ENCODE measurements at regions not wholly inside any gene's neighbourhood (a gene's known extent, or its start where the extent isn't known, plus 50 kb on each side); places are given as distances from the start of the nearest gene placed in this dataset.

DNA sequence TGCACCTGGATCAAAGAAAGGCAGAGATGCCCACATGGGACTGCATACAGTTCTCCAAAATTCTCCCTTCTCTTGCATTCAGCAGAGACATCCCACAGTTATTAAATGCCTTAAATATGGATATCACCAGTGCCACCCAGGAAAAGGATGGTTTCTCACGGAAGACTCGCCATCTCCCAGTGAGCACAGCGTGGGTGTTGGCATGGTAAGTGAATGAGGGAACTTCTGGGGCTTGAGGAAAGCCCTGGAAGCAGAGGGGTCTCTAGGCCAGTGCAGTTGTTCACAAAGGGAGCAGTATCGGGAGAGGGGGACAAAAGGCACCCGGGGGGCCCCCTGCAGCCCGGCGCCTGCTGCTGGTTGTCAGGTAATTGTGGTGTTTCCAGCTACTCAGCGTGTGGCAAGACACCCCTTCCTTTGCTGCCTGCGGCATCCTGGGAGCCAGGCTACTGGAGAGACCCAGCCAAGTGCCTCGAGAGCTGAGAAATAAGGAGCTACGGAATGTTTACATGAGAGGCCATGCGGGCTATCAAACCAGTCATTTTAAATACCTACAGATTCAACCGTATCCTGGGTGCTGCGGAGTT, 125.4 kb downstream of the PXDC1 start:
- Mint-ChIP-seq H3K4me1 (peaks cover 48% of the 10 kb centered on the region), H3K9me3 (no peaks in the 10 kb centered on the region), H3K36me3 (ENCODE audit: low read depth) (no peaks in the 10 kb centered on the region), H3K27me3 (ENCODE audit: insufficient read depth, low read depth, poor library complexity) (peaks cover 15% of the 10 kb centered on the region), H3K27ac (no peak overlapping the region), H3K4me3 (no peak overlapping the region)
- TF ChIP-seq, protein P1, sequence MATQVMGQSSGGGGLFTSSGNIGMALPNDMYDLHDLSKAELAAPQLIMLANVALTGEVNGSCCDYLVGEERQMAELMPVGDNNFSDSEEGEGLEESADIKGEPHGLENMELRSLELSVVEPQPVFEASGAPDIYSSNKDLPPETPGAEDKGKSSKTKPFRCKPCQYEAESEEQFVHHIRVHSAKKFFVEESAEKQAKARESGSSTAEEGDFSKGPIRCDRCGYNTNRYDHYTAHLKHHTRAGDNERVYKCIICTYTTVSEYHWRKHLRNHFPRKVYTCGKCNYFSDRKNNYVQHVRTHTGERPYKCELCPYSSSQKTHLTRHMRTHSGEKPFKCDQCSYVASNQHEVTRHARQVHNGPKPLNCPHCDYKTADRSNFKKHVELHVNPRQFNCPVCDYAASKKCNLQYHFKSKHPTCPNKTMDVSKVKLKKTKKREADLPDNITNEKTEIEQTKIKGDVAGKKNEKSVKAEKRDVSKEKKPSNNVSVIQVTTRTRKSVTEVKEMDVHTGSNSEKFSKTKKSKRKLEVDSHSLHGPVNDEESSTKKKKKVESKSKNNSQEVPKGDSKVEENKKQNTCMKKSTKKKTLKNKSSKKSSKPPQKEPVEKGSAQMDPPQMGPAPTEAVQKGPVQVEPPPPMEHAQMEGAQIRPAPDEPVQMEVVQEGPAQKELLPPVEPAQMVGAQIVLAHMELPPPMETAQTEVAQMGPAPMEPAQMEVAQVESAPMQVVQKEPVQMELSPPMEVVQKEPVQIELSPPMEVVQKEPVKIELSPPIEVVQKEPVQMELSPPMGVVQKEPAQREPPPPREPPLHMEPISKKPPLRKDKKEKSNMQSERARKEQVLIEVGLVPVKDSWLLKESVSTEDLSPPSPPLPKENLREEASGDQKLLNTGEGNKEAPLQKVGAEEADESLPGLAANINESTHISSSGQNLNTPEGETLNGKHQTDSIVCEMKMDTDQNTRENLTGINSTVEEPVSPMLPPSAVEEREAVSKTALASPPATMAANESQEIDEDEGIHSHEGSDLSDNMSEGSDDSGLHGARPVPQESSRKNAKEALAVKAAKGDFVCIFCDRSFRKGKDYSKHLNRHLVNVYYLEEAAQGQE (IDR thresholded peaks at IDR 0.05; ENCODE audit: unreplicated experiment) = no peak
- peaks cover 26% of the 10 kb centered on the region for H3K4me1 ChIP-seq (ENCODE audit: insufficient read depth)
- H3K27ac ChIP-seq (ENCODE audit: low read depth) = no peak overlapping the region
- H3K27me3 ChIP-seq (ENCODE audit: insufficient read depth) = peaks cover 3% of the 10 kb centered on the region; the same call in 1 of the 2 replicates
- no peaks in the 10 kb centered on the region for H3K36me3 ChIP-seq (ENCODE audit: insufficient read depth)
- peak; percentile 67 for ATAC-seq
- no peak overlapping the region for H3K4me3 ChIP-seq
- H3K79me2 ChIP-seq (replicated peaks; ENCODE audit: insufficient read depth) = no peaks in the 10 kb centered on the region
- no peaks in the 10 kb centered on the region for H4K20me1 ChIP-seq (replicated peaks; ENCODE audit: insufficient read depth)
- DNase-seq (ENCODE audit: low spot score) = no peak
- H3K9me2 ChIP-seq (ENCODE audit: insufficient read depth) = peaks cover 6% of the 10 kb centered on the region; the same call in 1 of the 2 replicates
- no peaks in the 10 kb centered on the region; the same call in 1 of the 2 replicates for H3F3A ChIP-seq (replicated peaks; ENCODE audit: low read depth)
- H2AFZ ChIP-seq = peak overlapping the region; percentile 78
- H3K4me2 ChIP-seq = no peak overlapping the region

DNA sequence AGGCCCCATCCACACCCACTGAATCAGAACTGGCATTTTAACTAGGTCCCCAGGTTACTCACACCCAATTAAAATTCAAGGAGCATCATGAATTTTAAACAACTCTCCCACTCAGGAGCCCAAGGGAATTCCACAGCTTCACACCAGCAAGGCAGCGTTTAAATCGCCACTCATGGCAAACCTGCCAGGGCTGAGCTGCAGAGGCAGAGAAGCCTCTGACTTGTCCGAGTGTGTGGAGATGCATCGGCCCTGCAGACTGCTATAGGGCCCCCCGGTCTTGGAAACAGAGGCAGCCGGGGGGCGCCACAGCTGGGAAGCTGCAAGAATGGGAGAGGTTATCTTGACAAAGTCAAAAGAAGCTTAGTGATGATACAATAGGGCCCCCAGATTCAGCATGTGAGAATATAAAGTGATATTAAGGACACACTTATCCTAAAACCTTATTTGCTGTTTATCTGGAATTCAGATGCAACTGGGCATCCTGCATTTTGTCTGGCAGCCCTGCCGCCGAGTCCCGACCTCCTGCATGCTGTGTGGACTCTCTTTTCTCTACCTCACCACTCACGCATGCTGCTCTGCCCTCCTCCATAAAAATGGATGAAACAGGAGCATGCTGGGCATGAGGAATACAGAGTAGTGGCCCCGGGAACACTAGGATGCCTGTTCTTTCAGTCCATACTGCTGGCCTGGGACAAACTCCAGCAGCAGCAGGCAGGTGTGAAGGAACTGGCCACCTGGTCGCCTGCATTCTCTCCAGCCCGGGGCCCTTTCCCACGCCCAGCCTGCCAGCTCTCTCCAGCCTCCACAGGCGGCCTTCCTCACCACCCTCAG, 126.1 kb downstream of the PXDC1 start:
- no peaks in the 10 kb centered on the region for H4K20me1 ChIP-seq (replicated peaks; ENCODE audit: insufficient read depth)
- Mint-ChIP-seq H3K27me3 (ENCODE audit: insufficient read depth, low read depth, poor library complexity) (peaks cover 15% of the 10 kb centered on the region), H3K27ac (no peak overlapping the region), H3K4me1 (peaks cover 48% of the 10 kb centered on the region), H3K4me3 (no peak overlapping the region), H3K36me3 (ENCODE audit: low read depth) (no peaks in the 10 kb centered on the region), H3K9me3 (no peaks in the 10 kb centered on the region)
- peaks cover 26% of the 10 kb centered on the region for H3K4me1 ChIP-seq (ENCODE audit: insufficient read depth)
- no peak overlapping the region for H3K27ac ChIP-seq (ENCODE audit: low read depth)
- peaks cover 6% of the 10 kb centered on the region; the same call in 1 of the 2 replicates for H3K9me2 ChIP-seq (ENCODE audit: insufficient read depth)
- ATAC-seq = peak; percentile 46
- no peaks in the 10 kb centered on the region for H3K36me3 ChIP-seq (ENCODE audit: insufficient read depth)
- no peak for TF ChIP-seq JUNB (IDR thresholded peaks at IDR 0.05; ENCODE audit: unreplicated experiment)
- TF ChIP-seq, protein P2, sequence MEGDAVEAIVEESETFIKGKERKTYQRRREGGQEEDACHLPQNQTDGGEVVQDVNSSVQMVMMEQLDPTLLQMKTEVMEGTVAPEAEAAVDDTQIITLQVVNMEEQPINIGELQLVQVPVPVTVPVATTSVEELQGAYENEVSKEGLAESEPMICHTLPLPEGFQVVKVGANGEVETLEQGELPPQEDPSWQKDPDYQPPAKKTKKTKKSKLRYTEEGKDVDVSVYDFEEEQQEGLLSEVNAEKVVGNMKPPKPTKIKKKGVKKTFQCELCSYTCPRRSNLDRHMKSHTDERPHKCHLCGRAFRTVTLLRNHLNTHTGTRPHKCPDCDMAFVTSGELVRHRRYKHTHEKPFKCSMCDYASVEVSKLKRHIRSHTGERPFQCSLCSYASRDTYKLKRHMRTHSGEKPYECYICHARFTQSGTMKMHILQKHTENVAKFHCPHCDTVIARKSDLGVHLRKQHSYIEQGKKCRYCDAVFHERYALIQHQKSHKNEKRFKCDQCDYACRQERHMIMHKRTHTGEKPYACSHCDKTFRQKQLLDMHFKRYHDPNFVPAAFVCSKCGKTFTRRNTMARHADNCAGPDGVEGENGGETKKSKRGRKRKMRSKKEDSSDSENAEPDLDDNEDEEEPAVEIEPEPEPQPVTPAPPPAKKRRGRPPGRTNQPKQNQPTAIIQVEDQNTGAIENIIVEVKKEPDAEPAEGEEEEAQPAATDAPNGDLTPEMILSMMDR (conservative IDR thresholded peaks at IDR 0.05; ENCODE audit: low read depth in 2 of 2) = peak; percentile 29 to 57
- no peak for TF ChIP-seq POLR2AphosphoS5 (IDR thresholded peaks at IDR 0.05; ENCODE audit: low read depth)
- H3F3A ChIP-seq (replicated peaks; ENCODE audit: low read depth) = no peaks in the 10 kb centered on the region; the same call in 1 of the 2 replicates
- DNase-seq (ENCODE audit: low spot score) = no peak
- peaks cover 3% of the 10 kb centered on the region; the same call in 1 of the 2 replicates for H3K27me3 ChIP-seq (ENCODE audit: insufficient read depth)
- H3K4me2 ChIP-seq = no peak overlapping the region
- H3K4me3 ChIP-seq = no peak overlapping the region
- H2AFZ ChIP-seq = peak overlapping the region; percentile 78; the same call in 1 of the 2 replicates
- H3K79me2 ChIP-seq (replicated peaks; ENCODE audit: insufficient read depth) = no peaks in the 10 kb centered on the region
